Esophagus mucosa (tissue), 1 donor: ENCODE measurements at regions not wholly inside any gene's neighbourhood (a gene's known extent, or its start where the extent isn't known, plus 50 kb on each side); places are given as distances from the start of the nearest gene placed in this dataset.
"Not testable (repeated sequence)": the region's sequence is repeated elsewhere in the genome, so short reads cannot be mapped to it uniquely, and the experiment has no call there.

ENCODE experiments used
- ATAC-seq: fragments of 200-7000 bp; cut with Tn5 transposase; one replicate; pipeline ENCODE4 v1.9.1; 2020
- donor health status: DM: yes; HTN: yes; CAD: no.

GRCh38 chr1:229888157-229888556 lies 178.9 kb upstream of the GALNT2 start:
- ATAC-seq, result no peak

GRCh38 chr1:229888561-229889001 lies 178.5 kb upstream of the GALNT2 start:
- ATAC-seq, result no peak

- no peak for ATAC-seq
These were observed 178.0 kb upstream of the GALNT2 start for GRCh38 chr1:229889031-229889517.

- ATAC-seq, result no peak
These were observed 175.8 kb upstream of the GALNT2 start for GRCh38 chr1:229891227-229891626.

- ATAC-seq, result no peak
These were observed 174.4 kb upstream of the GALNT2 start for GRCh38 chr1:229892515-229893117.

- peak; percentile 8 for ATAC-seq
These were observed 173.1 kb upstream of the GALNT2 start for GRCh38 chr1:229893762-229894444.

- no peak for ATAC-seq
These were observed 172.5 kb upstream of the GALNT2 start for GRCh38 chr1:229894532-229894931.

- no peak for ATAC-seq
These were observed 171.4 kb upstream of the GALNT2 start for GRCh38 chr1:229895605-229896004.

GRCh38 chr1:229896306-229896705 lies 170.7 kb upstream of the GALNT2 start:
- no peak for ATAC-seq

GRCh38 chr1:229896861-229897260 lies 170.2 kb upstream of the GALNT2 start:
- no peak for ATAC-seq

GRCh38 chr1:229897501-229897900 lies 169.5 kb upstream of the GALNT2 start:
- no peak for ATAC-seq

GRCh38 chr1:229900220-229900619 lies 166.8 kb upstream of the GALNT2 start:
- no peak for ATAC-seq

GRCh38 chr1:229905031-229905545 lies 161.9 kb upstream of the GALNT2 start:
- ATAC-seq, result no peak

- no peak for ATAC-seq
These were observed 161.4 kb upstream of the GALNT2 start for GRCh38 chr1:229905652-229906051.

- ATAC-seq, result no peak
These were observed 159.0 kb upstream of the GALNT2 start for GRCh38 chr1:229907884-229908638.

- ATAC-seq, result no peak
These were observed 158.3 kb upstream of the GALNT2 start for GRCh38 chr1:229908689-229909088.

- ATAC-seq, result no peak
These were observed 153.5 kb upstream of the GALNT2 start for GRCh38 chr1:229913489-229913888.

GRCh38 chr1:229919488-229919887 lies 147.6 kb upstream of the GALNT2 start:
- ATAC-seq, result not testable (repeated sequence)

GRCh38 chr1:229920683-229921082 lies 146.4 kb upstream of the GALNT2 start:
- no peak for ATAC-seq

- ATAC-seq, result no peak
These were observed 144.8 kb upstream of the GALNT2 start for GRCh38 chr1:229922249-229922648.

GRCh38 chr1:229924639-229925038 lies 142.4 kb upstream of the GALNT2 start:
- no peak for ATAC-seq

- ATAC-seq, result no peak
These were observed 138.3 kb upstream of the GALNT2 start for GRCh38 chr1:229928767-229929166.

GRCh38 chr1:229931751-229932150 lies 135.3 kb upstream of the GALNT2 start:
- not testable (repeated sequence) for ATAC-seq
